ENCODE measurements at regions not wholly inside any gene's neighbourhood (a gene's known extent, or its start where the extent isn't known, plus 50 kb on each side); places are given as distances from the start of the nearest gene placed in this dataset.

GRCh38 chr3:78022232-78022631, 982.3 kb downstream of the ROBO2 start:
- peaks cover 24 to 27% of the 10 kb centered on the region in 2 donors for H3K9me3 Mint-ChIP-seq
- no peak for DNase-seq (ENCODE audit: low spot score in 2 of 2)
- no peak overlapping the region for H3K27ac Mint-ChIP-seq
- no peaks in the 10 kb centered on the region for H3K36me3 Mint-ChIP-seq
- no peak for ATAC-seq

DNA sequence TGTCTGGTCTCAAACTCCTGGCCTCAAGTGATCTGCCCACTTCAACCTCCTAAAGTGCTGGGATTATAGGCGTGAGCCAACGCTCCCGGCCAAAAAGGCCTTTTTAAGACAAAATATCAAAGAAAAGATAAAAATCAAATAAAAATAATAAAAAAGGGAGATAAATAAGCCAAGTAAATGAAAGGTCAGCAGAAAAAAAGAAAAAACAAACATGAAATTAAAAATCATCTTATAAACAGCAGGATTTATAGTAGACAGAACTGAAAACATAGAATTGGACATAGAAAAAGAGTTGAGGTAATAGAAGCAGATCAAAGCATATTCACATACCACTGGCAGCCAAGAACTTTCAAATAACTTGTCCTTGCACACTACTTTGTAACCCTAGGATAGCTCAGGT, 983.4 kb downstream of the ROBO2 start:
- no peaks in the 10 kb centered on the region for H3K36me3 Mint-ChIP-seq
- H3K9me3 Mint-ChIP-seq: peaks cover 24 to 25% of the 10 kb centered on the region in 2 donors
- H3K27ac Mint-ChIP-seq: no peak overlapping the region
- ATAC-seq (no peak), DNase-seq (ENCODE audit: low spot score in 2 of 2) (no peak)

- no peak overlapping the region for H3K27ac Mint-ChIP-seq
- DNase-seq (ENCODE audit: low spot score in 2 of 2) (no peak), ATAC-seq (no peak)
- H3K9me3 Mint-ChIP-seq: peaks cover 23% of the 10 kb centered on the region in 2 donors
- H3K36me3 Mint-ChIP-seq: no peaks in the 10 kb centered on the region
These were observed 986.0 kb downstream of the ROBO2 start for GRCh38 chr3:78025916-78026315.

DNA sequence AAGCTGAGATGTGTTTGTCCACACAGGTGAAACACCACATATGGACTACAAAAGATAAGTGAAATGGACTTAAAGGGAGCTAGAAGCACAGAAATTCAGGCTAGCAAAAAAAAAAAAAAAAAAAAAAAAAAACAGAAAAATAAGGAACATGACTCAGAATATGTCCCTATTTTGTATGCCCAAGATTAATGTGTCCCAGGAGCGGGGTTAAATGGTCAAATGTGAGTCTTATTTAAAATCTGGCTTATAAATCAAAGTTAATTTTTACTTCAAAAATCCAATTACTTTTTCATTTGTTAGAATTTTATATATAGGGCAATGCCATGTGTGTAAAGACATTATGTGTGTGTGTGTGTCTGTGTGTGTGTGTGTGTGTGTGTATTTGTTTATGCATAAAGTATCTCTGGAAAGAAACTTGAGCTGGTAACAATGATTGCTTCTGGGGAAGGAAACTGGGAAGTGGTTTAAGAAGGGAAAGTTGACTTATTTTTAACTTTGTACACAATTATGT, 986.5 kb downstream of the ROBO2 start:
- peaks cover 23% of the 10 kb centered on the region in 2 donors for H3K9me3 Mint-ChIP-seq
- H3K27ac Mint-ChIP-seq: no peak overlapping the region
- H3K36me3 Mint-ChIP-seq: no peaks in the 10 kb centered on the region
- ATAC-seq: no peak
- DNase-seq (ENCODE audit: low spot score in 2 of 2): no peak

GRCh38 chr3:78029775-78030174, 989.9 kb downstream of the ROBO2 start:
- Mint-ChIP-seq H3K36me3 (no peaks in the 10 kb centered on the region), H3K27ac (no peak overlapping the region)
- no peak for DNase-seq (ENCODE audit: low spot score in 2 of 2)

GRCh38 chr3:78035131-78035641, 995.3 kb downstream of the ROBO2 start:
- DNase-seq (ENCODE audit: low spot score in 2 of 2): no peak
- no peak for ATAC-seq
- Mint-ChIP-seq H3K36me3 (no peaks in the 10 kb centered on the region), H3K27ac (no peak overlapping the region), H3K9me3 (peaks cover 12 to 34% of the 10 kb centered on the region in 2 donors)

More at GRCh38 chr3:78029775-78030174, 989.9 kb downstream of the ROBO2 start:
- ATAC-seq: no peak
- H3K9me3 Mint-ChIP-seq: peaks cover 17 to 27% of the 10 kb centered on the region in 2 donors

GRCh38 chr3:78041486-78041885, 1001.6 kb downstream of the ROBO2 start:
- Mint-ChIP-seq H3K27ac (no peak overlapping the region), H3K36me3 (no peaks in the 10 kb centered on the region), H3K9me3 (peaks cover 11 to 20% of the 10 kb centered on the region in 2 donors)
- ATAC-seq (no peak), DNase-seq (ENCODE audit: low spot score in 2 of 2) (no peak)

- ATAC-seq (no peak), DNase-seq (ENCODE audit: low spot score in 2 of 2) (no peak)
- Mint-ChIP-seq H3K27ac (no peak overlapping the region), H3K36me3 (no peaks in the 10 kb centered on the region), H3K9me3 (peaks cover 14 to 16% of the 10 kb centered on the region in 2 donors)
These were observed 1006.7 kb downstream of the ROBO2 start for GRCh38 chr3:78046566-78046965.

GRCh38 chr3:78048698-78049097, 1008.8 kb downstream of the ROBO2 start:
- ATAC-seq: no peak
- Mint-ChIP-seq H3K36me3 (no peaks in the 10 kb centered on the region), H3K9me3 (peaks cover 14 to 15% of the 10 kb centered on the region in 2 donors), H3K27ac (no peak overlapping the region)
- DNase-seq (ENCODE audit: low spot score in 2 of 2): no peak

DNA sequence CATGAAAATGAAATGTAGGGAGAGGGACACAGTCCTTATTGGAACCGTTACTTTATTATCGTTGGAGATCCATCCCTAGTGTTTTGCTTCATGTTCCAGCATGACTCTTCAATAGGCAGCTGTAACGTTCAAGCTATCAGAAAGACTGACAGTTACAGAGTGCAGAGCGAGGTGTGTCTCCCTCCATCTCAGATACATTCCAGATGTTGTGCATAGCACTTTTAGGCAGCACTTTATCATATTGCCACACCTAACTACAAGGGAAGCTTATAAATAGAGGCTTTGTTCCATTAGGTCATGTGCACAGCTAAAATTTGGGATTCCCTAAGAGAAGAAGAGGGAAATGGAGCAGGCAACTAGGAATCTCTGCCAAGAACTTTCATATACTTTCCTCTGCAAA, 1009.6 kb downstream of the ROBO2 start:
- no peak overlapping the region for H3K27ac Mint-ChIP-seq
- ATAC-seq (no peak), DNase-seq (ENCODE audit: low spot score in 2 of 2) (no peak)
- no peaks in the 10 kb centered on the region for H3K36me3 Mint-ChIP-seq
- H3K9me3 Mint-ChIP-seq: peaks cover 8 to 9% of the 10 kb centered on the region in 2 donors

DNA sequence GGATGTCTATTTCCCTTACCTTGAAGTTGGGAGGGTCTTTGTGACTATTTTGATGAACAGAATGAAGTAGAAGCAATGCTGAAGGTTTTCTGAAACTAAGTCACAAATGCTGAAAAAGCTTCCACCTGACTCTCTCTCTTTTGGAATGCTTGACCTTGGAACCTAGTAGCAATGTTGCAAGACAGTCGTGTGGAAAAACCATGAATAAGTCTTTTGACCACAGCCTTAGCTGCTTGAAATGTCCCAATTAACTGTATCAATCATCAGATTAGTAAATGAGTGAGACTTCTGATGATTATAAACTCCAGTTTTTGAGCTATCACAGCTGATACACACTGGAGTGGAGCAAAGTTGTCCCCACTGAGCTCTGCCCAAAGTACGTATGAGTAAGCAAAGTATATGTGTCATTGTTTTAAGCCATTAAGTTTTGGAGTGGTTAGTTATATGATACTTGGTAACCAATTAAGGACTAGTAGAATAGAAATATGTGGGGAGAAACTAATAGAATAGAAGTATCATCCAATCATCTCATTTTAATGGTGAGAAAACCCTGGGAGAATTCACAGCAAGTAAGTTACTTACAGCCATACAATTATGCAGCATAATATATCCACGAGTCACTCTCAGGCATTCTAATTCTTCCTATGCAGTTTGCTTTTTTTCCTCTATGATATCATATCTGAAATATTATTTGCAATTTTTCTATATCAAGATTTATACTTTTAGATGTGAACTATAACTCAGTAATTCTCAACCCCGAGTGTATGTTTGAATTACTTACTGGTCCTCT, 1010.6 kb downstream of the ROBO2 start:
- ATAC-seq (no peak), DNase-seq (ENCODE audit: low spot score in 2 of 2) (no peak)
- H3K27ac Mint-ChIP-seq: no peak overlapping the region
- H3K36me3 Mint-ChIP-seq: no peaks in the 10 kb centered on the region
- H3K9me3 Mint-ChIP-seq: peaks cover 4 to 10% of the 10 kb centered on the region in 2 donors

DNA sequence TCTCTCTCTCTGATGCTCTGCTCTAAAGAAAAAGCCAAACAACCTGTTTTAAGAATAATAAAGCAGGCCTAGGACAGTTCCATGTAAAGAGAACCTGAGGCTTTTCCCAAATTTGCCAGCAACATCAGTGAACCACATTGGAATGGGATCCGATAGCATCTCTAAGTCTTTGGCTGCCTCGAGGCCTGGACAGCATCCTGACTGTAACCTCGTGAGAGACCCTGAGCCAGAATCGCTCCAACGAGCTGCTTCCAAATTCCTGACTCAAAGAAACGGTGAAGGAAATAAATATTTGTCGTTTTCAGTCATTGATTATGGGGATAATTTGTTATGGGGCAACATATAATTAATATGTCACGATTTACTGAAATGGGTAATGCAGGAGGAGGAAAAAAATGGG, 1012.8 kb downstream of the ROBO2 start:
- no peak for ATAC-seq
- peaks cover 0 to 16% of the 10 kb centered on the region in 2 donors for H3K9me3 Mint-ChIP-seq
- H3K36me3 Mint-ChIP-seq: no peaks in the 10 kb centered on the region
- DNase-seq (ENCODE audit: low spot score in 2 of 2): no peak
- H3K27ac Mint-ChIP-seq: no peak overlapping the region

- Mint-ChIP-seq H3K36me3 (no peaks in the 10 kb centered on the region), H3K27ac (no peak overlapping the region), H3K9me3 (peaks cover 12 to 14% of the 10 kb centered on the region in 2 donors)
- DNase-seq (ENCODE audit: low spot score in 2 of 2) (no peak), ATAC-seq (no peak)
These were observed 1026.4 kb downstream of the ROBO2 start for GRCh38 chr3:78066287-78066686.

GRCh38 chr3:78070188-78070587, 1030.3 kb downstream of the ROBO2 start:
- no peak for ATAC-seq
- Mint-ChIP-seq H3K9me3 (peaks cover 14% of the 10 kb centered on the region in 2 donors), H3K36me3 (no peaks in the 10 kb centered on the region)

DNA sequence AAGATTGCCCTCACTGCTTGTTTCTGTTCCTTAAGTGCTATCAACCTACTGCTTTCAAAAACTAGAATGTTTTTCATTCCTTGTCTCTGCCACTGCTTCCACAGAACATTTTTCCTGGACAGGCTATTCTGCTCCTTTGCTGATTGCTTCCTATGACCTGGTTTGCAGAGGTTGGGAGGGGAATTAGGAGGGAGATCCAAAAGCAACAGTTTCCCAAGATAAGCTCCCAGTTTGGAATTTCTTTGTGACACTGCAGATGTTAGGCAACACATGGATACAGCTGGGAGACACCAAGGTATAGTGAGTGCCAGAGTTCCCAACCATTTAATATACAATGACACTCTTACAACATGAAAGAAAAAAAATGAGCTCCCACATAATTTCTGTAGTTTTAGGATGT, 1036.5 kb downstream of the ROBO2 start:
- no peak for ATAC-seq
- H3K27ac Mint-ChIP-seq: no peak overlapping the region
- H3K9me3 Mint-ChIP-seq: peaks cover 19 to 23% of the 10 kb centered on the region in 2 donors
- H3K36me3 Mint-ChIP-seq: peaks cover 0 to 6% of the 10 kb centered on the region in 2 donors
- no peak for DNase-seq (ENCODE audit: low spot score in 2 of 2)

More at GRCh38 chr3:78070188-78070587, 1030.3 kb downstream of the ROBO2 start:
- DNase-seq (ENCODE audit: low spot score in 2 of 2): no peak
- no peak overlapping the region for H3K27ac Mint-ChIP-seq

DNA sequence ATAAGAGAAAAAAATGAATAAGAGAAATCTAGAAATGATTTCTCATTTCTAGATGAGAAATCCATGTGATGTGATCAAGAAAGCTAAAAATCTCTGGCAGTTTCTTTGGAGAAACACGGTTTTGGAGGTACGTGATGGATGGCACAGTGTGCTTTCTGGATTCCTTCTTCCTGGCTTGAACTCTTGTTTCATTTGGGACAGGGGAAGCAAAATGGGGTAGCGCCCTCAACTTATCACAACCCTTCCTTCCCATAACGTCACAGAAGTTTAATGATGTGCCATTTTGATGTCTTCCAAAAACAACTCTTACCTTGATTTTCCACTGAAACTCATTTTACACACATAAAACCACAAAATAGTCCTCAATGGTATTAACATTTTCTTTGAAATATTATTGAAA, 1037.3 kb downstream of the ROBO2 start:
- Mint-ChIP-seq H3K36me3 (peaks cover 0 to 6% of the 10 kb centered on the region in 2 donors), H3K9me3 (peaks cover 19 to 23% of the 10 kb centered on the region in 2 donors), H3K27ac (no peak overlapping the region)
- no peak for DNase-seq (ENCODE audit: low spot score in 2 of 2)
- ATAC-seq: no peak

DNA sequence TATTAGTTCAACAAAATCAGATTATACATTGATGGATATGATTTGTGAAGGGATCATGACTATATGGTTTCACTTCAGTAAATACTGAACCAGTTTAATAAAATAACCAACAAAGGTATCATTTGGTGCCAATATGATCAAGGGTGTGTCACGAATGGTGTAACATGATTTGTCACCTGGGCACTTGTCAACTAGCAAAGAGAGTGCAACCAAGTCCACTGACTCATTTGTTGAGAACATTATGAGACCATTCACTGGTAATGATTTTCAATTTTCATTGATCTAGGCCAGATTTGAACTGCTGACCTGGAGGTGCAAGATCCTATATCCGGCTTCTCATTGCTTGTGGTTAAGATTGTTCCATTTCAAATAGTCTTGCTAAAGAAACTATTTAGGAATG, 1037.9 kb downstream of the ROBO2 start:
- Mint-ChIP-seq H3K9me3 (peaks cover 21 to 23% of the 10 kb centered on the region in 2 donors), H3K36me3 (peaks cover 0 to 6% of the 10 kb centered on the region in 2 donors), H3K27ac (no peak overlapping the region)
- no peak for ATAC-seq
- no peak for DNase-seq (ENCODE audit: low spot score in 2 of 2)

- peaks cover 0 to 6% of the 10 kb centered on the region in 2 donors for H3K36me3 Mint-ChIP-seq
- DNase-seq (ENCODE audit: low spot score in 2 of 2) (no peak), ATAC-seq (no peak)
- H3K27ac Mint-ChIP-seq: no peak overlapping the region
- H3K9me3 Mint-ChIP-seq: peaks cover 16 to 21% of the 10 kb centered on the region in 2 donors
These were observed 1039.6 kb downstream of the ROBO2 start for GRCh38 chr3:78079514-78079913.
